GM19463 (cell line): ENCODE measurements at regions not wholly inside any gene's neighbourhood (a gene's known extent, or its start where the extent isn't known, plus 50 kb on each side); places are given as distances from the start of the nearest gene placed in this dataset.

Source experiments
- ATAC-seq: cut with Tn5 transposase; IDR thresholded peaks from one replicate; pipeline ENCODE4 v1.9.1; 2021; ENCODE audit warnings: mild to moderate bottlenecking, moderate library complexity; ENCODE audit not compliant: unreplicated experiment

DNA sequence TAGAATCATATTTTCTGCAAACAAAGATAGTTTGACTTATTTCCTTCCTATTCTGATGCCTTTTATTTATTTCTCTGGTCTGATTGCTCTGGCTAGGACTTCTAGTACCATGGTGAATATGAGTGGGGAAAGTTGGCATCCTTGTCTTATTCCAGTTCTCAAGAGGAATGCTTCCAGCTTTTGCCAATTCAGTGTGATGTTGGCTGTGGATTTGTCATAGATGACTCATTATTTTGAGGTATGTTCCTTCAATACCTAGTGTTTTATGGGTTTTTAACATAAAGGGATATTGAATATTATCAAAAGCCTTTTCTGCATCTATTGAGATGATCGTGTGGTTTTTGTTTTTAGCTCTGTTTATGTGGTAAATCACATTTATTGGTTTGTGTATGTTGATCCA lies 139.4 kb upstream of the CNTN1 start:
- no peak for ATAC-seq

DNA sequence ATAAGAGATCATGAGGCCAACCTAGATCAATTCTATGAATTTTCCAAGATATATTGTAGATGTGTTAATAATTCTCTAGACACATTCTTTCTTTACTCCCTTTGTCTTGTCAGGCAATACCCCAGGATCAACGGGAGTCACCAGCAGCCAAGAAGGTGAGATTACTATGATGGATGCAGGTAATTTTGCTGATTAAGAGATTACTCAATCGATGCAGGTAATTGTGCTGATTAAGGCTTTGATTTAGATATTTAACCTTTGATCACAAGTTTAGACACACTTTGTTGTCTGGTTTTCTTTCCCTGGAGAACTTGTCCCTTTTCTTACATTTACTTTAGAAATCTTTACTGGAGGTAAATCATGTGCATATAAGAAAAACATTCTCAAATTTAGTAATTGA lies 134.3 kb upstream of the CNTN1 start:
- no peak for ATAC-seq

DNA sequence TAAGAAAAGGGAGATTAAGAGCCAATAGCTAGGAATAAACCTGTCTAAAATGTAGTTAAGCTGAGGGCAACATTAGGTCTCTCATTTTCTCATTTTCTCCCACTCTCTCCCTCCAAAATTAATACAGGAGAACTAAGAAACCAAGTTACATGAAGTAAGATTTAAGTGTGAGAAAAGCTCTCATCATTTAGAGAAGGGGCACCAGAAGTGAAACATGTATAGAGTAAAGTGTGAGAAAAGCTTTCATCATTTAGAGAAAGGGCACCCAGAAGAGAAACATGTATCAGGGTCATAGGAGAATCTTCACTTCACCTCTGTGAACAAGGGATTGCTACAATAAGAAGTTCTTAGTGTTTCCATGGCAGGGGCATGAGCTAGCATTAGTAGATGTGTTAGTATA lies 132.4 kb upstream of the CNTN1 start:
- peak; percentile 49 for ATAC-seq

DNA sequence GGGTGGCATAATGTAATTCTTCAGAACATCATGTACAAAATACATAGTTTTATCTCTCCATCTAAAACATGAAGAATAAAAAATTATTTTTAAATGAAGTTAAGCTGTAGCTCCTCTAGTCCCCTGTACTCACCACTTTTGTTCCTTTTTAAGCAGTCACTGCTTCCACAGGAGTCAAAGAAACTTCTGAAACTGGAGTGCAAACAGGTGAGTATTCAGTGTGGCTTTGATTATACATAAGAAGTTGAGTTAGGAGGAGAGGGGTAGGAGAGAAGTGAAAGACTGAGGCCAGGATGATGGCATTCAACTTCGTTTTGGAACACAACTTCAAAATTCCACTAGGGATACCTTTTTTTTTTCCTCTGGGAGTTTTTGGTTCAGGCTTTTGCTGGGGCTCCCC lies 131.4 kb upstream of the CNTN1 start:
- ATAC-seq, result no peak

DNA sequence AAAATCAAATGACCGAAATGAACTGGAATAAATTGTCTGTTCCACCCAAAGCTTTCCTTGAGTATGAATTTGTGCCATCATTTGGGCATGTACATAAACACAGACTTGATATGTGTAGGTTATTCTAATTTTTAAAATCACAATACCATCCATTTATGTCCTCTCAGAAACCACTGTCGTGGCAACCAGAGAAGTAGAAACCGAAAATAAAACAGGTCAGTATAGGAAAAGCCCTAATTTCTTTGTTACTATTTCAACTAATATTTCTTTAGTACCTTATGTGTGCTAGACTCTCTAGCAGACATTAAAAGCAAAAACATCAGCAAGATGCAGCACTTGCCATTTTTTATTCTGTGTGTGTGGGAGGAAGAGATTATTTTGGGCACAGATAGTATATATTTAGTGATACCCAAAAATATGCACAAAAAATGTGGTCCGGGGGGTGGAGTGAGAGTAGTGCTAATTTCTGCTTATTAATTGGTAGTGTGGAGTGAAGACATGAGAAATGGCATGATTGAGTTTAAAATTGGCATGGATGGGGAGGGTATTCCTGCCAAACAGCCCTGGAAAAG lies 130.8 kb upstream of the CNTN1 start:
- no peak for ATAC-seq

DNA sequence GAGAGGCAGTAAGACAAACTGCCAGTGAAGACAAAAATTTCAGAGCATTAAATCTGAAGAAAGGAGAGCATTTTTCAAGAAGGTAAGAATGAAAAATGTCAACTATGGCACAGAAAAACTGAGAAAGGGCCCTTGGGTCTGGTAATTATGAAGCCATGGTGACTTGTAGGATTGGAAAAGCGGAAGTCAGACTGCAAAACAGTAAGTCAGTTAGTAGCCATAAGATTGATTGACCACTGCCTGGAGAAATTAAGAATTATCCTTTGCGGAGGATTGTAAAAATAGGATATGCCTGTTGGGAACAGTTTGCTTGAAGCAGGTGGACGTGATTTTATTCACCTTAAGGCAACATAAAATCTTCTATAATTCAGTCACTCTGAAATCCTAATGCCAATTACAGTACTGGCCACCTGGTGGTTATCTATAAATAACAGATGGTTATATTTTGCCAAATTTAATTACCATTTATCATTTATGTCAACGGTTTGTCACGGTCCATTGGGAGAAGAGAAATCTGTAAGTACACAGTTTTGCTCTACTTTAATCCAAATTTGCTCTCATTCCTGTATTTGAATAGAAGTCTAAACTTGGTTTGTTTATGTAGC lies 127.1 kb upstream of the CNTN1 start:
- ATAC-seq, result no peak

DNA sequence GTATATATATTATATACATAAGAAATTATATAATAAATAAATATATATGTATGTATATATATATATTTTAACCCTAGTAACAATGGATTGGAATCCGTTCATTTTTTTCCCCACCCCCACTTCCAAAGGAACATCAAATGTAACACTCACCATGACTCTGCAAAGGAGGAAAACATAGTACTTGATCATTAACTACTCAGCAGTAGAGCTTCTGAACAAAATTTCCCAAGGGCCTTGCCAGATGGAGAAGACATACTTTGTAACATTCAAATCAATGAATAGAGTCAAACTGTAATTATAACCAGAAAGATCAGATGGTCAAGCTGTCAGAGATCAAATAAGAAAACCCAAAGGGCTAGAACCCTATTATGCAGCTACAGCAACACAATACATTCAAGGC lies 126.0 kb upstream of the CNTN1 start:
- no peak for ATAC-seq

DNA sequence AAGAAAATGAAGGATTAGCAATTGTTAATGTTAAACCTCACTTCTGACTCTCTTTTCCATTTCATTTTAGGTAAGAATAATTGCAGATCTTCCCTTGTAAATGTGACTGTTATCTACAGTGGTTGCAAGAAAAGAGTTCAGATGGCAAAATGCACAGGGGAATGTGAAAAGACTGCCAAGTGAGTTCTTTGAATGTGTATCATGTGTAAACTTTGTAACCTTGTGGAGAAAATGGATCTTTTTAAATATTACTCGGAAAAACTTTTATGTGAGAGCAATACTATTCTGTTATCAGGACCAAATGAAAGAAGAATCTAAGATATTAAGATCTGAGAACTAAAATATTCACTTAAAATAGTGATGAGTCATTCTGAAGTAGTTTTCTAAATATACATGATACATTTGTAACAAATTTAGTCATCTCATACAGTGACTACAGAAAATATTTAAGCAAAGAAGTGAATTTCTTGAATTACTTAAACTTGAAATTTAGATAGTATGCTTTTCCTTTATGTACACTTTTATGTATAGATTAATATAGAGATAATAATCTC lies 122.5 kb upstream of the CNTN1 start:
- ATAC-seq, result no peak

DNA sequence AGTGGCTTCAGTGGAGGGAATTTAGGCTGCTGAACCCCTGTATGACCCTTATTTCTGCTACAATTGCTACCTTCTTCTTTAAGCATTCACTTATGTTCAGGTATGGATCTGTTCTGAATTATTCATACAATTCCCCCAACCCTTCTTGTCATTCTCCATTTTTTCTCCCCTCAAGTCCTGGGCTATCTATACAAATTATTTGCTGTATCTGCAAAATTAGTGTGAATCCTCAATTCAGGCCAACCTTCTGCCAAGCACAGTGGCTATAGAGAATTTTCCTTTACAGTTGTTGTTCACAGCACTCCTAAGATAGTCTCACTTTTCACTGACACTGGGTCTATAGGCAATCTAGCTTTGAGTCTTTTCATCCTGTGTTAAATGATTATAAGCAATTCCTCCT lies 119.2 kb upstream of the CNTN1 start:
- ATAC-seq, result no peak

DNA sequence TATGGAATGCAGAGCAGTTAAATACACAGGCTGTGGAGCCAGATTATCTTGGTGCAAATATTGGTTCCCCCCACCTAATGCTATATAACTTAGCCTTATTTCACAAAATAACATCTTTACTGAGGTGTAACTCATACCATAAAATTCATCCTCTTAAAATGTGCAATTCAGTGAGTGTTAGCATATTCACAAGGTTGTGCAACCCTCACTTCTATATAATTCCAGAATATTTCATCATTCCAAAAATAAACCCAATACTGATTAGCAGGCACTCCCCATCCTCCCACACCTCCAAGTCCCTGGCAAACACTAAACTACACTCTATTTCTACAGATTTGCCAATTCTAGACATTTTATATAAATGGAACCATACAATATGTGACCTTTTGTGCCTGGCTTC lies 116.3 kb upstream of the CNTN1 start:
- no peak for ATAC-seq

DNA sequence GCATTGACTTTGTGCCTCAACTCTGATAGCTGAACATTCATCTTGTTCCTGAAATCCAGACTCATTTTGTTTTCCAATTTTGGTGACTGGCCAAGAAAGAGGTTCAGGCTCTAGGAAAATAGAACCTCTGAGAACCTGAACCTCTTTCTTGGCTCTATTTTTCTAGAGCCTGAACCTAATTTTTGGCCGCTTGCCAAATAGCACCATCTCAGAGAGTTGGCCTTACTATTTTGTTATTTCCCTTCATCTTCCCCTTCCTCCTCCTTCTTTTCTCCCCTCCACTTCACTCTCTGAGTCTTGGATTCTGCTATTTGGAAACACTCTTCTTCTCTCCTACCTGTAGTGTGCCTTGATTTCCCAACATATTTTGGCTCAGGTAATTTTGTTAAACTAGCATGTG lies 114.4 kb upstream of the CNTN1 start:
- no peak for ATAC-seq

DNA sequence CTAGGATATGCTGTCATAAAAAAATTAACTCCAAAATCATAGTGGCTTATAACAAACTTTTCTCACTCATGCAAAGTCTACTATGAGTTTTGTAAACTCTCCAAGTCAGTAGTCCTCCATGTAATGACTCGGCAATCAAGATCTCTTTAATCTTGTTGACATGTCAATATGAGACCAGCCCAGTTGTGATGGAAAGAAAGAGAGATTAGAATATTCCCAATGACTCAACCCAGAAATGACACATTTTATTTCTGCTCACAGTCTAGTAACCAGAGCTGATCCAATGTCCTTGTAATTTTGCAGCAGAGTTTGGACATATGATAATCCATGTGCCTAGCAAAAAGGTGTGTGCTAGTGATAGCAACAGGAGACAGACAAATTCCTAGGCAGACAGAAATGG lies 112.6 kb upstream of the CNTN1 start:
- ATAC-seq, result no peak

DNA sequence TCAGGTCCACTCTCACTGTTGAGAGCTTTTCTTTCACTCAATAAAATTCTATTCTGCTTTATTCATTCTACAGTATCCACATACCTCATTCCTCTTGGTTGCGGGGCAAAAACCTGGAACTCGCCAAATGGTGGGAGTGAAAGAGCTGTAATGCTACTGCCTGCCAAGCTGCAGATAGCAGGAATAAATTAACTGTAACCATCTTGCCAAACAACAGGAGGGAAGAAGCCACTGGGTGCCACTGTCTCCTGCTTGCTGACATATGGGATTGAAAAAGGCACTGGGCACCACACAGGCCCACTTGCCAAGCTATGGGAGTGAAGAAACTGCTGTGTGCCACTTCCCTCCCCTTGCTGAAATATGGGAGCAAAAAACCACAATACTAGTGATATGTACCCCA lies 111.9 kb upstream of the CNTN1 start:
- no peak for ATAC-seq

DNA sequence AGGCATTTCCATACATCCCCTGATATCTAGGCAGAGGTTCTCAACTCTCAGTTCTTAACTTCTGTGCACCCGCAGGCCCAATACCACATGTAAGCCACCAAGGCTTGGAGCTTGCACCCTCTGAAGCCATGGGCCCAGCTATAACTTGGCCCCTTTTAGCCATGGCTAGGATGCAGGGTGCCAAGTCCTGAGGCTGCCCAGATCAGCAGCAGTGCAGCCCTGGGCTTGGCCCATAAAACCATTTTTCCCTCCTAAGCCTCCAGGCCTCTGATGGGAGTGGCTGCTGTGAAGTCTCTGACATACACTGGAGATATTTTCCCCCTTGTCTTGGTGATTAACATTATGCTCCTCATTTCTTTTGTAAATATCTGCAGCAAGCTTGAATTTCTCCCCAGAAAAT lies 110.3 kb upstream of the CNTN1 start:
- no peak for ATAC-seq

DNA sequence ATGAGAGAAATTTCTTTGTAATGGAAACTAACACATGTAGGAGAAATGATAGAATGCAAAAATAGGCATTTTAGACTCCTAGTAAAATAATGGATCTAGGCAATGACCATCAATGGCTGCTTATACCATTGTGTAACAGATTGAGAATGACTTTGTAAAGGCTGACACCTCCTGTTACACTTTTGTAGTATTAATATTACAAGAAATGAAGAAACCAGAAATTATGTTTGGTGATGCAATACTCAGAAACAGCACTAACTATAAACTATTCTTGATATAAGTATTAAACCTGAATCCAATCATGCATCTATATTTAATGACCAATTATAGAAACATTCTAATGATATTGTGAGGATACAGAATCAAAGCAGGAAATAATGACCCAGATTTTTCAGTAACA lies 108.5 kb upstream of the CNTN1 start:
- no peak for ATAC-seq

DNA sequence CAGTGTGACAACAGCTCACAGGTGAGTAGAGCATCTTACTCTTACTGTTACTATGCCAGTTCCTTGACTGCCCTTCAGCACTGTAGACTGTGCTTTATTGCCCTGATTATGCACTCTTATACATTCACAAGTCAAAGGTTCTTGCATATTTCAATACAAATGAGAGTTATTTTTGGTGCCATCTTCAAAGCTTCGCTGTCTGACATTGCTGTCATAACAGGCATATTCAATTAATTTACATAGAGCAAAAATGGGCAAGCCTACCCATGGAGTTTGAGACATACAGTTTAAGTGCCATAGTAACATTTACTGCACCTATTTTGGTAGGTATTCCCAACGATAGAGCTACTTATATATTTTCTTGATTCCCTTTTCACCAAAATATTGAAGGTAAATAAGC lies 107.5 kb upstream of the CNTN1 start:
- ATAC-seq, result no peak

DNA sequence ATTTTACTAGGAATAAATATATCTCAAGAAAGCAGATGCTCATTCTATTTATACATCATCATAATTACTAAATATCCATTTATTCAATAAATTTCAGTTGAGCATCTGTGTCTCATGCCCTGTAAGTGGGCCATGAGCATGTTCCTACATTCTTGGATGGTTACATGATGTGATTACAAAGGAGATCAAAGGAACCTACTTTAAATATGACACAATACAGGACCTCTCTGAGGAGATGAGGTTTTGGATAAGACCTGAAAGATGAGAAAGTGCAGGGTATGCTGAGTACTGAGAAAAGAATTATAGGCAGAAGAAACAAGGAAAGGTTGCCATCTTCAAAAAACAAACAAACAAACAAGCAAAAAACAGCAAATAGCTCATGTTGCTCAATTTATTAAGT lies 105.4 kb upstream of the CNTN1 start:
- no peak for ATAC-seq

DNA sequence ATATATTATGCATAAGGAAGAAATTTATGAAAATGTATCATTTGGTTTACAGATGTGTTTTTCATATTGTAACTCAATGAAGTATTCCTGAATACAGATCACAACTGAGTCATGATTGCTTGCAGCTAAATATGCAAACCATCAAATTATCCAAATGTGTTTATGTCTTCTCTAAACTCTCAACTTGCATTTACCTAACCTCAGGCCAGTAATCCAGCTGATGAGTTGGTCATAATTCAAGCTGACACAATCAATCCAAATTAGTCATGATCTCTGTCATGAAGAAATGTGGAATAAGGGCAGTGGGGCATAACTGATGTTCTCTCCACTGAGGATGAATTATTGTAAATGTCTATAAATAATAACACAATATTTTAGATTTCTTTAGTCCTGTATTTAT lies 104.8 kb upstream of the CNTN1 start:
- no peak for ATAC-seq

DNA sequence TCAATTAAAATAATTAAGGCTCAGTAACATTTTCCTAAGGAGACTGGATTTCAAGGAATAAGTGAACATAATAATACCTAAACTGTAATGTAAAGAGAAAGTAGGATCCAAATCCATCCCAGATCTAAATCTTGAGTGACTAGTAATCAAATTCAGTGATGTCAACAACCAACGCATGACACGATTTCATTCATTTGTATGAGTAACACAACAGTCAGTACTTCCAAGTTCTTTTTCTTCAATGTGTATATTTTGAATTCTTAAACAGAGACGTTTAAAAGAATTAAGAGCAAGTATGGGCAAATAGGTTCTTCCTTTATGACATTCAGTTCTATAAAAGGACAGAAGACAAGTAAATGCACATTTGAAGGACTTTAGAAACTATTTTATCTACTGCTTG lies 104.3 kb upstream of the CNTN1 start:
- no peak for ATAC-seq

DNA sequence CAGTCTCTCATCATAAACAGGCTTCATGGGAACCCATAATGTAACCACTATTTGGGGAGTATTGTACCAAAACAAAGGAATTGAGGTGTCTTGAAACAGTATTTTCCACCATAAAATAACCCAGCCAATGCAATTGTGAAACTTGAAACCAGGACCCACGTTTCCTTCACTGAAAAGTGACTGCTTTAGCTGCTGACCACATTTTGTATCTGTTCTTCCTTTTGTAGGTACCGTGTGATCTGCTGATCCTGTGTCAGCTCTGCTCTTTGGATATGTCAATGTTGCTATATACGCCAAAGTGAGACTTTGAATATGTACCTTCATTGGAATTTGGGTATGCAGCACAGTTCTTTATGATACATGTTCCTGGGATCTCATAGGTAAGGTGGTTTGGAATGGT lies 95.1 kb upstream of the CNTN1 start:
- ATAC-seq, result no peak

DNA sequence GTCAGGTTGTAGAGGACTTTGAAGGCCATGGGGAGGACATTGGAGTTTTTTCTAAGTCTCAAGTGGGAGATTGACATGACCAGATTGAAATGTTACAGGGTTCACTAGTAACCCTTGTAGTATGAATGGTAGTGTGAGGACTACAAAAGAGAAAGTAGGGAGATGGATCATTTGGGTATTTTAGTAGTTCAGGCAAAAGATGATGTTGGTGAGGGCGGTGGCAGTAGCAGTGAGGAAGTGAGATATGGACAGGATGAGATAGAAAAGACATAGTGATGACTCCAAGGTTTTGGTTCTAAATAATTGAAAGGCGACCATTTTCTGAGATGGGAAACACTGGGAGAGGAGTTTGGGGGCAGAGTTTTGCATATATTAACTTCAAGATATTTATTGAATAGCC lies 94.2 kb upstream of the CNTN1 start:
- no peak for ATAC-seq

DNA sequence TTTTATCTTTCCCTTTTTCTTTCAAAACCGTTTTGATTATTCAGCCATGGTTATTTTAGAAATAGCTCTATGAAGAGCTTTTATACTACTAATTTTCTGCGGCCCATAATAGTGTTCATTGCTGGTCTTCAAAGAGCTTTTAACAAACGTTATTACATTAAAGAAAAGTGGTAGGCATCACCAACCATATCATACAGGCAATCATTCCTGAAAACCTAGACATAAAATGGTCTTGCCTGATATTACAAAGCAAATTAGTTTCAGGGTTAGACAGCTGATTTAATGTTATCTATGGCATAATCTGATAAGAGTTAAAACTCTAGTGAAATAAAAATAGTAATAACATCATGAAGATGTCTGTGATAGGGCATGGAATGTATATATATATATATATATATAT lies 89.7 kb upstream of the CNTN1 start:
- ATAC-seq, result no peak

DNA sequence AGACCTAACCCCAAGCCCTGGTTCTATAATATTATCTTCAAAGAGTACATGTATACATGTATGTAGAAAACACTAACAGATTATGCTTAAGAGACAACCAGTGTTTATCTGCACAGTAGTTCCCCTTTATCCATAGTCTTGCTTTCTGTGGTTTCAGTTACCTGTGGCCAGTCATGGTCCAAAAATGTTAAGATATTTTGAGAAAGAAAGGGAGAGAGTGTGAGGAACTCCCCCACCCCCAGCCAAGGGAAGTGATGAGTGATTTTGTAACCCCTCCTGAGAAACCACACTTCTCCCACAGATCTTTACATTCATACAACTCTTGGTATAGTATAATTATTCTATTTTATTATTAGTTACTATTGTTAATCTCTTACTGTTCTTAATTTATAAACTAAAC lies 77.3 kb upstream of the CNTN1 start:
- ATAC-seq, result peak; percentile 73
